SK-N-SH (cell line): ENCODE measurements at regions not wholly inside any gene's neighbourhood (a gene's known extent, or its start where the extent isn't known, plus 50 kb on each side); places are given as distances from the start of the nearest gene placed in this dataset.

Experiments
- JUND ChIP-seq: IDR thresholded peaks from 2 replicates; pipeline ENCODE4 v1.4.0; 2012
- POLR2AphosphoS5 ChIP-seq: IDR thresholded peaks from 2 replicates; pipeline ENCODE4 v1.6.1; 2012; ENCODE audit warnings: low read depth, low read length
- RAD21 ChIP-seq: IDR thresholded peaks from 2 replicates; pipeline ENCODE4 v1.6.1; 2012; ENCODE audit warnings: mild to moderate bottlenecking, low read length
- TF ChIP-seq, protein P1 (sequence below): IDR thresholded peaks from 2 replicates; pipeline ENCODE4 v1.4.0; 2012; ENCODE audit warnings: low read depth
- TF ChIP-seq, protein P2 (sequence below): fragments of 150-350 bp; IDR thresholded peaks from 2 replicates; pipeline ENCODE4 v1.6.1; 2017; ENCODE audit warnings: antibody characterized with exemption, low read length, low read depth, borderline replicate concordance
- TF ChIP-seq, protein P3 (sequence below): fragments of 200-600 bp; sonication (generic); IDR thresholded peaks from 2 replicates; pipeline ENCODE4 v1.6.1; 2017; ENCODE audit warnings: antibody characterized with exemption, mild to moderate bottlenecking, moderate library complexity

DNA sequence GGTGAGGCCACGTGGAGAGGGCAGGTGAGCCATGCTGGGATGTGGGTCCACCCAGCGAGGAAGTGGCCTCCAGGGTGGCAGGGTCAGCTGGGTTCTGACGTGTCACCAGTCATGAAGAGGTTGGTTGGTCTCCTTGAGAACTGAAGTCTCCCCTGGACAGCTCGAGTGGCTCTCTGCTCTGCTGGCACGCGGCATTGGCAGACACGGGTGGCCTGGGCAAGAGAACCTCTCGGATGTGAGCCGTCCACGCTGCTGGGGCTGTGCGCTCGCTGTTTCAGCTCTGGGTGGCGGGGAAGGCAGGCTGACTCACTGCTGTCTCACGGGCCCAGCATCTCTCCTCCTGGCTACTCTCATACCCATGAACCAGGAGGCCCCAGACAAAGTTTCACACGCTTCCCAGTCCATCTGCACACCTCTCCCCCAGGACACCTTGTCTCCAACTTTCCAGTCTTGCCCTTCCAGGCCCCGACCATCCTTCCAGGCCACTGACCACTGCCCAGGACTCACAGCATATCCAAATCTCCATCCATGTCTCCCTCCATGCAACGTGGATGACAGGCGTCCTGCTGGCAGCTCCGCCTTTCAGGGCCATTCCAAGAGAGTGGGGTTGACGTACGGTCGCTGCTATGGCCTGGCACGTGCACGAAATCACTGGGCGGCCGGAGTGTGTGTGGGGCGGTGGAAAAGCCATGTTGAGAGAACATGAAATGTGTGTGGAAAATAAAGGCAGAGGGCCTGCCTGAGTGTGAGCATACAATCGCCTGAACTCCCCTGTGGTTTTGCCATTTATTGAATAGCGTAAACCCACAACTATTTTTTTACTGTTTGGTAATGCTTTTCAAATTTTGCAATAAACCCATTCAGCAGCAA, 145.0 kb upstream of the COL5A1 start:
- TF ChIP-seq, protein P1, sequence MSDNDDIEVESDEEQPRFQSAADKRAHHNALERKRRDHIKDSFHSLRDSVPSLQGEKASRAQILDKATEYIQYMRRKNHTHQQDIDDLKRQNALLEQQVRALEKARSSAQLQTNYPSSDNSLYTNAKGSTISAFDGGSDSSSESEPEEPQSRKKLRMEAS: no peak
- TF ChIP-seq, protein P2, sequence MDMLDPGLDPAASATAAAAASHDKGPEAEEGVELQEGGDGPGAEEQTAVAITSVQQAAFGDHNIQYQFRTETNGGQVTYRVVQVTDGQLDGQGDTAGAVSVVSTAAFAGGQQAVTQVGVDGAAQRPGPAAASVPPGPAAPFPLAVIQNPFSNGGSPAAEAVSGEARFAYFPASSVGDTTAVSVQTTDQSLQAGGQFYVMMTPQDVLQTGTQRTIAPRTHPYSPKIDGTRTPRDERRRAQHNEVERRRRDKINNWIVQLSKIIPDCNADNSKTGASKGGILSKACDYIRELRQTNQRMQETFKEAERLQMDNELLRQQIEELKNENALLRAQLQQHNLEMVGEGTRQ: no peak
- no peak for TF ChIP-seq RAD21
- TF ChIP-seq POLR2AphosphoS5: no peak
- TF ChIP-seq JUND: no peak
- TF ChIP-seq, protein P3, sequence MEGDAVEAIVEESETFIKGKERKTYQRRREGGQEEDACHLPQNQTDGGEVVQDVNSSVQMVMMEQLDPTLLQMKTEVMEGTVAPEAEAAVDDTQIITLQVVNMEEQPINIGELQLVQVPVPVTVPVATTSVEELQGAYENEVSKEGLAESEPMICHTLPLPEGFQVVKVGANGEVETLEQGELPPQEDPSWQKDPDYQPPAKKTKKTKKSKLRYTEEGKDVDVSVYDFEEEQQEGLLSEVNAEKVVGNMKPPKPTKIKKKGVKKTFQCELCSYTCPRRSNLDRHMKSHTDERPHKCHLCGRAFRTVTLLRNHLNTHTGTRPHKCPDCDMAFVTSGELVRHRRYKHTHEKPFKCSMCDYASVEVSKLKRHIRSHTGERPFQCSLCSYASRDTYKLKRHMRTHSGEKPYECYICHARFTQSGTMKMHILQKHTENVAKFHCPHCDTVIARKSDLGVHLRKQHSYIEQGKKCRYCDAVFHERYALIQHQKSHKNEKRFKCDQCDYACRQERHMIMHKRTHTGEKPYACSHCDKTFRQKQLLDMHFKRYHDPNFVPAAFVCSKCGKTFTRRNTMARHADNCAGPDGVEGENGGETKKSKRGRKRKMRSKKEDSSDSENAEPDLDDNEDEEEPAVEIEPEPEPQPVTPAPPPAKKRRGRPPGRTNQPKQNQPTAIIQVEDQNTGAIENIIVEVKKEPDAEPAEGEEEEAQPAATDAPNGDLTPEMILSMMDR: no peak
